G401.6 (cell line): ENCODE measurements at regions not wholly inside any gene's neighbourhood (a gene's known extent, or its start where the extent isn't known, plus 50 kb on each side); places are given as distances from the start of the nearest gene placed in this dataset.
"Not testable (repeated sequence)": the region's sequence is repeated elsewhere in the genome, so short reads cannot be mapped to it uniquely, and the experiment has no call there.

Experiments used
- FAIRE-seq: peaks from 2 replicates; lab custom pipeline; 2012; peaks lifted over from hg19 to GRCh38; lab: Jason Lieb, UNC

DNA sequence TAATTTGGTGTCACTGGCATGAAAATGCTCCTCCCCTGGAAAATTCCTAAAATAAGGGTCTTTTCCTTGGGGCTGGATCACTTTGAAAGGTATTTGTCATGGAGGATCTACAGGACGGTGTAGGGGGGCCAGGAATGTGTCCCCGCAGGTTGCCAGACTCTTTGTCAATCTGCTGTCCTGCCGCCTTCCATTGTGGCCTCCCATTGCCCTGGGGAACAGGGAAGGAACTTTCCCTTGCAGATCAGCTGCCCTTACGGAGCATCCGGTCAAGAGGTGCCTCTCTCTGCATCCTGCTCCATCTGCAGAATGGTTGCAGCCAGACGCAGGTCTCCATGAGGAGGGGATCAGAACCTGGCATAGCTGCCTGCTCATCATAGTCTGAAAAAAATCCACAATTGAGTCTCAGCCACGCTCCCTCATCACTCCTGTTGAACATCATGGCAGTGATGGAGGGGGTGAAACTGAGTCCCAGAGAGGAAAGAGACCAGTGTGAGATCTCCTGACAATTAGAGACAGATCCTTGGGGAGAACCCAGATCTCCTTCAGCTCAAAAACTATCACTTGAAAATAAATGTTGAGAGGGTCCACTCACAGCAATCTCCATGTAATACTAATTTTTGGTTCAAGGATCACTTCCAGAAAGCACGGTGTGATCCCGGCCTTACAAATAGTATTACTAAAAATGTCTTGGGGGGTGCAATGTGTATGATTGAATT, 244.8 kb downstream of the MYCN start:
- FAIRE-seq = no peak

GRCh38 chr2:16184341-16184890, 244.1 kb downstream of the MYCN start:
- no peak for FAIRE-seq

DNA sequence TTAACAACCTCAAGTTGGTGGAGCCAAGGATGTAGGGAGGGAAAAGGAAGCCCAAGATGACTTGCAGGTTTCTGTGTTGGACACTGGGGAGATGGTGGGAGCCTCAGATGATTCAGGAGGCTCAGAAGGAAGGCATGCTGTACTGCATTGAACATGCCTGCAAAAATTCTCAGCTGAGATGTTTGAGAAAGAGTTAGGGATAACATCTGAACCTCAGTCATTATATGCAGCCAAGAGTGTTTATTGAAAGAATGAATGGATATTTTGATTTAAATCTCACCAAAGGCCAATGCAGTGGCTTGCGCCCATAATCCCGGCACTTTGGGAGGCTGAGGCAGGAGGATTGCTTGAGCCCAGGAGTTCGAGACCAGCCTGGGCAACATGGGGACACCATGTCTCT, 243.0 kb downstream of the MYCN start:
- no peak for FAIRE-seq

DNA sequence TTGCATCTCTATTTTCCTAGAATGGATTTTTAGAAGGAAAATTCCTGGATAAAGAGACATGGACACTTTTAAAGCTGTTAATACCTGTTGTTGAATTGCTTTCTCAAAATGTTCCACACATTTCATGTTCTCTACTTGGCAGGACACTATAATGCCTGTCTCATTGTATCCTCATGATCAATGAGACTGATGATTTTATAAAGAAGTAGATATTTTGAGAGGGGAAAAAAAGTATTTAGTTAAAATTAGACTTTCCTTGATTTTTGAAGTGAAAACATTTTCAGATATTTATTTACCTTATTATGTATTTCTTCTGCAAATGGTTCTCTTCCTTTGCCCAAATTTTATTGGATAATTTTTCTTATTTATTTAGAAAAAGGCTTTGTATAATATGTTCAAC, 242.5 kb downstream of the MYCN start:
- no peak for FAIRE-seq

GRCh38 chr2:16182311-16182815, 242.0 kb downstream of the MYCN start:
- not testable (repeated sequence) for FAIRE-seq

DNA sequence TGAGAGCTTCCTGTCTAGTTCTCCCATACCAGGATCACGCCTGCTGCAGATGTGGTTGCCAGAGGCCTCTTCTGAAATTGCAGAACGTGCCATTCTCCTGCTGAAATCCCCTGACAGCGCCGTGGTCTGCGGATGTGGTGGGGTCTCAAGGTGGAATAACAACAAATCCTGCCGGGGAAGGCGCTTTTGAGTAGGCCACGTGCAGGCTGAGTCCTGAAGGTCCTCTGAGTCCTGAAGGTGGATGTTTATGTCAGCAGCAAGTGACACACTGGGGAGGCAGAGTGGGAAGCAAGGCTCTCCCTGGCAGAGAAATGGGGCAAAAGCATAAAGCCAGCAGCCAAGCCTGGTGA, 241.4 kb downstream of the MYCN start:
- FAIRE-seq = no peak

- no peak for FAIRE-seq
Measured at GRCh38 chr2:16181062-16181740, 240.9 kb downstream of the MYCN start.

- FAIRE-seq = no peak
Measured at GRCh38 chr2:16180631-16181030, 240.3 kb downstream of the MYCN start.

- no peak for FAIRE-seq
Measured at GRCh38 chr2:16179701-16180416, 239.5 kb downstream of the MYCN start.

DNA sequence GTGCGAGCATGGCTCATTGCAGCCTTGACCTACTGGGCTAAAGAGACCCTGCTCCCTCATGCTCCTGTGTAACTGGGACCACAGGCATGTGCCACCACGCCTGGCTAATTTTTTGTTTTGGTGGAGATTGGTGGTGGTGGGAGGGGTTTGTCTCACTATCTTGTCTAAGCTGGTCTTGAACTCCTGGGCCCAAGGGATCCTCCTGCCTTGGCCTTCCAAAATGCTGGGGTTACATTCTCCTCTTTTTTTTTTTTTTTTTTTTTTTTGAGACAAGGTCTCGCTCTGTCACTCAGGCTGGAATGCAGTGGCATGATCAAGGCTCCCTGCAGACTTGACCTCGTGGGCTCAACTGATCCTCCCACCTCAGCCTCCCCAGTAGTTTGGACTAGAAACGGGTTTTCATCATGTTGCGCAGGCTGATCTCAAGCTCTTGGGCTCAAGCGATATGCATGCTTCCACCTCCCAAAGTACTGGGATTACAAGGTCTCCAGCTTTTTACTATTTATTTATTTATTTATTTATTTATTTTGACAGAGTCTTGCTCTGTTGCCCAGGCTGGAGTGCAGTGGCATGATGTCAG, 238.3 kb downstream of the MYCN start:
- no peak for FAIRE-seq

DNA sequence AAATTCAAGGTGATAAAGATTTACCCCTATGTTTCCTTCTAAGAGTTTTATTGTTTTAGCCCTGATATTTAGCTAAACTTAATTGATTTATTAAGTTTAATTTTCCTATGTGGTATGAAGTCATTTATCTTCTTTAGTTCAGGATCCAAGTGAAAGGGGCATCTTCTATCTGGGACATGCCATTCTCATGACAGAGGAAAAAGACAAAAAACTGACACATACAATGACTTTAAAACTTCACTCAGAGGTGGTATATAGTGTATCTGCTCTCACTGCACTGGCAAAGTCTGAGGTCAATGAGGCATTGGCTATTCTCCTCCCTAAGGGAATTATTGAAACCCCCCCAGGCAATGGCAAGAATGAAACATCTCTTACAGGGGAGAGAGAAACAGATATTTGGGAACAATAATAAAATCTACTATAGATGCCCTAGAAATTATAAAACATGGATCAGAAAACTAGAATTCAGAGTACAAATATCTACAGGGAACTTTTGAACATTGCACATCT, 237.4 kb downstream of the MYCN start:
- no peak for FAIRE-seq

DNA sequence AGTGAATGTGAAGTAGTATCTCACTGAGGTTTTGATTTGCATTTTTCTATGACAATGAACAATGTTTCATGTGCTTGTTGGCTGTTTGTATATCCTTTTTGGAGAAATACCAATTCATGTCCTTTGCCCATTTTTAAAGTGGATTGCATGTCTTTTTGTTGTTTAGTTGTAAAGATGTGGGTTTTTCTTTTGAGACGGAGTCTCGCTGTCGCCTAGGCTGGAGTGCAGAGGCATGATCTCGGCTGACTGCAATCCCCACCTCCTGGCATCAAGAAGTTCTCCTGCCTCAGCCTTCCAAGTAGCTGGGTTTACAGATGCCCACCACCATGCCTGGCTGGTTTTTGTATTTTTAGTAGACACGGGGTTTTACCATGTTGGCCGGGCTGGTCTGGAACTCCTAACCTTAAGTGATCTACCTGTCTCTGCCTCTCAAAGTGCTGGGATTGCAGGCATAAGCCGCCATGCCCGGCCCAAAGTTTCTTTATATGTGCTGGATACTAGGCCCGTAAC, 236.7 kb downstream of the MYCN start:
- FAIRE-seq = no peak

DNA sequence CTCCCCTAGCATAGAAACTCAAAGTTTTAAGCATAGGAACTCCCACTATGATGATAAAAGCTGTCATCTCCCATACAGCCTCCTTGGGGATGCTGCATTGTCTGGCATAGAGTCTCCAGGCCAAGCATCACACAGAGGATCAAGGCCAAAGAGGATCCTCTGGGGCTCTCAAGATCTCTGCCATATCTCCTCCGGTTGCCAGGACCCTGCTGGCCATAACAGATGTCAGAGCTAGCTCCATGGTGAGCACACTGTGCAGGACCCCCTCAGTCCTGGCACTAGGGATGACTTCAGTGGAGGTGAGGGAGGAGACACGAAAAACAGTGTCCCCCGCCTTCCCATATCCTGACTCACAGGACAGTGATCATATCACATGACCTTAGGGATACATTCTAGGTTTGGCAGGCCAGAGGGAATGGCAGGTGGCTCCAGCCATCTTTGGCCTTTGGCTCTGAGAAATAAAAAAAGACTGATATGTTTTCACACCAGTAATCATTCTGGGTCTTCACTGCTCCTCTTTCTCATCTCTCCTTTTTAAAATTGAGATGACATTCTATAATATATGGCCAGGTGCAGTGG, 235.0 kb downstream of the MYCN start:
- FAIRE-seq = no peak

GRCh38 chr2:16174693-16175045, 234.3 kb downstream of the MYCN start:
- no peak for FAIRE-seq

- no peak for FAIRE-seq
Measured at GRCh38 chr2:16173893-16174692, 233.7 kb downstream of the MYCN start.

GRCh38 chr2:16172324-16173175, 232.2 kb downstream of the MYCN start:
- no peak for FAIRE-seq

GRCh38 chr2:16171425-16171920, 231.1 kb downstream of the MYCN start:
- no peak for FAIRE-seq

GRCh38 chr2:16170675-16171424, 230.5 kb downstream of the MYCN start:
- no peak for FAIRE-seq

DNA sequence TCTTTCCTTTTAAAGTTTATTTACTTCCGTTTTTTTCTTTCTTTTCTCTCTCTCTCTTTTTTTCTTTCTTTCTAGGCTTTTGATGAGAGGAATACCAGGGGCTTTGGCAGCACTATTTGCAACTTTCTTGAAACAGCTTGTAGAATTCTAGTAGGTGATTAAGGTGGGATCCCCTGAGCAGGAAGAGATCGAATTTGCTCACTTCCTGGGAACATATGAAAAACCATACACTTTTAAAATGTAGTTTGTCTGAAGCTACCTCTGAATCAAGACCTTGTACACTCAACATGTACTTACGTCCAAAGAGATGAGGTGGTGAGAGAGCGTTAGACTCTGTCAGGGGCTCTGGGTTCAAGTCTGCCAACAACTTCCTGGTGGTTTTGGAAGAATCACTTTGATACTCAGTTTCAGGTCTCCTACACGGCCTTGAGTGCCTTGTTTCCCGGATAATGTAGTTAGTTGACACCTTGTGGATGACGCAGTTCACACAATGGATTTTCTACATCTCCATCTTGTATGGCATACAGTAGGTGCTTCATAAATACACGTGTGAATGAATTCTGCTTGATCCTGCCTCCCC, 229.1 kb downstream of the MYCN start:
- FAIRE-seq = no peak
